Fibroblast of peridontal ligament (primary cell): ENCODE measurements at regions not wholly inside any gene's neighbourhood (a gene's known extent, or its start where the extent isn't known, plus 50 kb on each side); places are given as distances from the start of the nearest gene placed in this dataset.
A peak's percentile ranks its signal among the peaks of the same experiment; 100 is the strongest.
"Not testable (repeated sequence)": the region's sequence is repeated elsewhere in the genome, so short reads cannot be mapped to it uniquely, and the experiment has no call there.

ENCODE experiments used
- DNase-seq: peaks from one replicate; pipeline ENCODE4 v3.0.0-alpha.2; 2010; ENCODE audit errors: extremely low read depth

GRCh38 chr3:69485489-69485888, 99.6 kb upstream of the FRMD4B start:
- no peak for DNase-seq

- no peak for DNase-seq
These were observed 98.9 kb upstream of the FRMD4B start for GRCh38 chr3:69484507-69485393.

GRCh38 chr3:69483449-69483848, 97.6 kb upstream of the FRMD4B start:
- DNase-seq, result no peak

- DNase-seq, result not testable (repeated sequence)
These were observed 95.1 kb upstream of the FRMD4B start for GRCh38 chr3:69480986-69481385.

GRCh38 chr3:69474186-69474585, 88.3 kb upstream of the FRMD4B start:
- DNase-seq, result no peak

GRCh38 chr3:69472093-69472492, 86.2 kb upstream of the FRMD4B start:
- DNase-seq, result no peak

- DNase-seq, result no peak
These were observed 77.6 kb upstream of the FRMD4B start for GRCh38 chr3:69463531-69463930.

- DNase-seq, result no peak
These were observed 76.9 kb upstream of the FRMD4B start for GRCh38 chr3:69462826-69463100.

GRCh38 chr3:69462022-69462825, 76.3 kb upstream of the FRMD4B start:
- DNase-seq, result no peak

GRCh38 chr3:69460034-69460433, 74.1 kb upstream of the FRMD4B start:
- no peak for DNase-seq

GRCh38 chr3:69458803-69459365, 73.0 kb upstream of the FRMD4B start:
- DNase-seq, result no peak

GRCh38 chr3:69456631-69457030, 70.7 kb upstream of the FRMD4B start:
- no peak for DNase-seq

- DNase-seq, result no peak
These were observed 68.4 kb upstream of the FRMD4B start for GRCh38 chr3:69454204-69454787.

- DNase-seq, result no peak
These were observed 66.4 kb upstream of the FRMD4B start for GRCh38 chr3:69452295-69452694.

- no peak for DNase-seq
These were observed 65.7 kb upstream of the FRMD4B start for GRCh38 chr3:69451594-69451993.

GRCh38 chr3:69448877-69449276, 63.0 kb upstream of the FRMD4B start:
- no peak for DNase-seq

- DNase-seq, result no peak
These were observed 60.6 kb upstream of the FRMD4B start for GRCh38 chr3:69446402-69447072.

- DNase-seq, result no peak
These were observed 59.6 kb upstream of the FRMD4B start for GRCh38 chr3:69445498-69445897.

- DNase-seq, result peak; percentile 20
These were observed 59.1 kb upstream of the FRMD4B start for GRCh38 chr3:69445024-69445423.

- peak; percentile 14 for DNase-seq
These were observed 57.6 kb upstream of the FRMD4B start for GRCh38 chr3:69443457-69443920.

GRCh38 chr3:69442771-69443311, 57.0 kb upstream of the FRMD4B start:
- no peak for DNase-seq
